Panc1 (cell line): ENCODE measurements at regions not wholly inside any gene's neighbourhood (a gene's known extent, or its start where the extent isn't known, plus 50 kb on each side); places are given as distances from the start of the nearest gene placed in this dataset.

ENCODE experiments used
- ATAC-seq: fragments of 200-7000 bp; cut with Tn5 transposase; 2 replicates; pipeline ENCODE4 v1.9.1; 2020; ENCODE audit warnings: mild to moderate bottlenecking, moderate library complexity
- BruUV-seq: library from RNA; stranded (reverse); fragments of 400-500 nt; replicated peaks from 2 replicates; lab custom pipeline; 2021; lab: Mats Ljungman, UMichigan
- CTCF ChIA-PET: fragments of 300-600 bp; sonication (Branson Sonifier 250); formaldehyde crosslinking; loops from one replicate; lab custom pipeline; 2022; ENCODE audit warnings: antibody characterized with exemption; lab: Charles Lee
- POLR2A ChIA-PET: fragments of 300-600 bp; sonication (Branson Sonifier 250); formaldehyde crosslinking; loops from one replicate; lab custom pipeline; 2022; ENCODE audit warnings: antibody characterized with exemption; lab: Charles Lee
- DNase-seq: peaks from one replicate; pipeline ENCODE4 v3.0.0-alpha.2; 2010; ENCODE audit warnings: low read depth, low spot score
- H3K27ac ChIP-seq: 2 replicates; pipeline ENCODE4 v1.5.1; 2011; ENCODE audit warnings: mild to moderate bottlenecking, low read length, inconsistent platforms
- H3K27me3 ChIP-seq: fragments of 200-500 bp; sonication (Bioruptor generic); 2 replicates; pipeline ENCODE4 v1.6.0; 2014; ENCODE audit warnings: low read length, inconsistent platforms; ENCODE audit not compliant: control insufficient read depth, insufficient read depth
- H3K36me3 ChIP-seq: fragments of 200-500 bp; sonication (Bioruptor generic); 2 replicates; pipeline ENCODE4 v1.5.1; 2014; ENCODE audit warnings: inconsistent platforms, mild to moderate bottlenecking, low read length, moderate library complexity; ENCODE audit not compliant: control insufficient read depth, insufficient read depth
- H3K4me1 ChIP-seq: 2 replicates; pipeline ENCODE4 v1.5.1; 2011; ENCODE audit warnings: inconsistent platforms, mild to moderate bottlenecking, low read length, moderate library complexity; ENCODE audit not compliant: control insufficient read depth, insufficient read depth
- H3K4me3 ChIP-seq, 2 experiments: 2 replicates each; pipeline ENCODE4 v1.5.1; 2011 to 2012; ENCODE audit warnings: low read depth in 2 of 2, low read length in 2 of 2, mild to moderate bottlenecking in 2 of 2, inconsistent platforms in 1 of 2, moderate library complexity in 1 of 2
- H3K9me3 ChIP-seq: fragments of 200-500 bp; sonication (Bioruptor generic); 2 replicates; pipeline ENCODE4 v1.5.1; 2014; ENCODE audit warnings: low read depth, mild to moderate bottlenecking, inconsistent platforms, low read length, moderate library complexity; ENCODE audit not compliant: control insufficient read depth, insufficient read depth
- POLR2AphosphoS5 ChIP-seq: IDR thresholded peaks from 2 replicates; pipeline ENCODE4 v1.6.1; 2012; ENCODE audit warnings: mild to moderate bottlenecking, low read depth, low read length, moderate library complexity
- SIN3A ChIP-seq: IDR thresholded peaks from 2 replicates; pipeline ENCODE4 v1.6.1; 2012; ENCODE audit warnings: low read depth, mild to moderate bottlenecking, low read length, moderate library complexity, borderline replicate concordance; ENCODE audit not compliant: insufficient read depth
- TCF7L2 ChIP-seq: IDR thresholded peaks from 2 replicates; pipeline ENCODE4 v1.6.1; 2011; ENCODE audit warnings: mild to moderate bottlenecking, low read depth, low read length, inconsistent platforms
- in situ Hi-C: cut with HindIII; loops from 2 replicates; pipeline ENCODE4 v1.10.0; 2016; ENCODE audit warnings: low sequenced_read_pairs, low pct_unique_long_range_greater_than_20kb
- intact Hi-C: fragments of 100-400 bp; cut with micrococcal nuclease; formaldehyde crosslinking; loops from one replicate; pipeline ENCODE4 v1.10.0; 2022; ENCODE audit not compliant: unreplicated experiment
- TF ChIP-seq, protein P1 (sequence below), 2 experiments: IDR thresholded peaks; 2 replicates each; pipeline ENCODE4 v1.6.1; 2011 to 2012; ENCODE audit warnings: low read depth in 2 of 2, control low read depth in 1 of 2, low read length in 1 of 2, mild to moderate bottlenecking in 1 of 2, moderate library complexity in 1 of 2; ENCODE audit not compliant: insufficient read depth in 1 of 2
- TF ChIP-seq, protein P2 (sequence below): fragments of 450-650 bp; IDR thresholded peaks from 2 replicates; pipeline ENCODE4 v1.5.1; 2017; ENCODE audit warnings: mild to moderate bottlenecking

DNA sequence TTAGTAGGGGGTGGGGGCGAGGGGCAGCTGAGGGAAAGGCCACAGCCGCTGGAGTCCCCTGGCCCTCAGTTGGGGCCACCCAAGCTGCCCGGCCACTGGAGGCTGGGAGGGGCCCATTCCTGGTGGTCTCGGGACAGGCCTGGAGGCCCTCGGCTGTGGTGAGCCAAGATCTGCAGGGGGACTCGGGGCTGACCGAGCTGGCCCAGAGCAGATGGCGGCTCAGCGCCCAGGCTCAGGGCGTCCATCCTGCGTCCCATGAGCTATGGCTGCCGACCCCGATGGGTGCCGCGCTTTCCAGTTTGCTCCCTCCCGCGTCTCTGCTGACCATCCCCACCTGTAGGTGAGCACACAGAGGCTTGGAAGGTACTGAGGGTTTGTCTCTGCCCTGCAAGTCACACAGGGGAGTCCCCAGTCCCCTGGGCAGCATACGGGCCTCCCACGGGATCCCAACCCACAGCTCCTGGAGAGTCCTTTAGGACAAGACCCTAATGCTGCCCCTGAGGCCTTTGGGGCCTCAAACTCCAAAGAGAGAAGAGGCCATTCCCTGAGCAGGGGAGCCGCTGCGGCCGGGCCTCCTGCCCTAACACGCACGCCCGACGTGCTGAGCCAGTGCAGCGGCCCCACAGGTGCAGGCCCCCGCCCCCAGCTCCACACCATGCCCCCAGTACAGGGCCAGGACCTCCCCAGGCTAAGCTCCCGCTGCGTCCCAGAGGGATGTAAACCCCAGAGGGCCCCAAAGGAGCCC is 107.2 kb downstream of the MICALL2 start:
- BruUV-seq, result no TSS peak
- Histone ChIP-seq H3K9me3 (no peaks in the 10 kb centered on the region), H3K36me3 (no peaks in the 10 kb centered on the region), H3K4me3 (no peak overlapping the region), H3K4me1 (no peaks in the 10 kb centered on the region), H3K27me3 (no peaks in the 10 kb centered on the region), H3K27ac (no peak overlapping the region)
- DNase-seq (no peak), ATAC-seq (no peak)
- POLR2A ChIA-PET, result no interaction called here
- in situ Hi-C loops (no loop called here), intact Hi-C loops (no loop called here)
- CTCF ChIA-PET, result interaction anchor here (0.7 kb wide), 1 partner anchor 50 kb away, joined by 4 read pairs; no protein-coding TSS in a partner anchor
- TF ChIP-seq, protein P1, sequence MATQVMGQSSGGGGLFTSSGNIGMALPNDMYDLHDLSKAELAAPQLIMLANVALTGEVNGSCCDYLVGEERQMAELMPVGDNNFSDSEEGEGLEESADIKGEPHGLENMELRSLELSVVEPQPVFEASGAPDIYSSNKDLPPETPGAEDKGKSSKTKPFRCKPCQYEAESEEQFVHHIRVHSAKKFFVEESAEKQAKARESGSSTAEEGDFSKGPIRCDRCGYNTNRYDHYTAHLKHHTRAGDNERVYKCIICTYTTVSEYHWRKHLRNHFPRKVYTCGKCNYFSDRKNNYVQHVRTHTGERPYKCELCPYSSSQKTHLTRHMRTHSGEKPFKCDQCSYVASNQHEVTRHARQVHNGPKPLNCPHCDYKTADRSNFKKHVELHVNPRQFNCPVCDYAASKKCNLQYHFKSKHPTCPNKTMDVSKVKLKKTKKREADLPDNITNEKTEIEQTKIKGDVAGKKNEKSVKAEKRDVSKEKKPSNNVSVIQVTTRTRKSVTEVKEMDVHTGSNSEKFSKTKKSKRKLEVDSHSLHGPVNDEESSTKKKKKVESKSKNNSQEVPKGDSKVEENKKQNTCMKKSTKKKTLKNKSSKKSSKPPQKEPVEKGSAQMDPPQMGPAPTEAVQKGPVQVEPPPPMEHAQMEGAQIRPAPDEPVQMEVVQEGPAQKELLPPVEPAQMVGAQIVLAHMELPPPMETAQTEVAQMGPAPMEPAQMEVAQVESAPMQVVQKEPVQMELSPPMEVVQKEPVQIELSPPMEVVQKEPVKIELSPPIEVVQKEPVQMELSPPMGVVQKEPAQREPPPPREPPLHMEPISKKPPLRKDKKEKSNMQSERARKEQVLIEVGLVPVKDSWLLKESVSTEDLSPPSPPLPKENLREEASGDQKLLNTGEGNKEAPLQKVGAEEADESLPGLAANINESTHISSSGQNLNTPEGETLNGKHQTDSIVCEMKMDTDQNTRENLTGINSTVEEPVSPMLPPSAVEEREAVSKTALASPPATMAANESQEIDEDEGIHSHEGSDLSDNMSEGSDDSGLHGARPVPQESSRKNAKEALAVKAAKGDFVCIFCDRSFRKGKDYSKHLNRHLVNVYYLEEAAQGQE (IDR thresholded peaks at IDR 0.05; ENCODE audit: insufficient read depth in 1 of 2, low read depth in 2 of 2, low read length in 1 of 2), result no peak
- TF ChIP-seq TCF7L2 (no peak), SIN3A (no peak), POLR2AphosphoS5 (no peak)
- TF ChIP-seq, protein P2, sequence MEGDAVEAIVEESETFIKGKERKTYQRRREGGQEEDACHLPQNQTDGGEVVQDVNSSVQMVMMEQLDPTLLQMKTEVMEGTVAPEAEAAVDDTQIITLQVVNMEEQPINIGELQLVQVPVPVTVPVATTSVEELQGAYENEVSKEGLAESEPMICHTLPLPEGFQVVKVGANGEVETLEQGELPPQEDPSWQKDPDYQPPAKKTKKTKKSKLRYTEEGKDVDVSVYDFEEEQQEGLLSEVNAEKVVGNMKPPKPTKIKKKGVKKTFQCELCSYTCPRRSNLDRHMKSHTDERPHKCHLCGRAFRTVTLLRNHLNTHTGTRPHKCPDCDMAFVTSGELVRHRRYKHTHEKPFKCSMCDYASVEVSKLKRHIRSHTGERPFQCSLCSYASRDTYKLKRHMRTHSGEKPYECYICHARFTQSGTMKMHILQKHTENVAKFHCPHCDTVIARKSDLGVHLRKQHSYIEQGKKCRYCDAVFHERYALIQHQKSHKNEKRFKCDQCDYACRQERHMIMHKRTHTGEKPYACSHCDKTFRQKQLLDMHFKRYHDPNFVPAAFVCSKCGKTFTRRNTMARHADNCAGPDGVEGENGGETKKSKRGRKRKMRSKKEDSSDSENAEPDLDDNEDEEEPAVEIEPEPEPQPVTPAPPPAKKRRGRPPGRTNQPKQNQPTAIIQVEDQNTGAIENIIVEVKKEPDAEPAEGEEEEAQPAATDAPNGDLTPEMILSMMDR, result no peak

DNA sequence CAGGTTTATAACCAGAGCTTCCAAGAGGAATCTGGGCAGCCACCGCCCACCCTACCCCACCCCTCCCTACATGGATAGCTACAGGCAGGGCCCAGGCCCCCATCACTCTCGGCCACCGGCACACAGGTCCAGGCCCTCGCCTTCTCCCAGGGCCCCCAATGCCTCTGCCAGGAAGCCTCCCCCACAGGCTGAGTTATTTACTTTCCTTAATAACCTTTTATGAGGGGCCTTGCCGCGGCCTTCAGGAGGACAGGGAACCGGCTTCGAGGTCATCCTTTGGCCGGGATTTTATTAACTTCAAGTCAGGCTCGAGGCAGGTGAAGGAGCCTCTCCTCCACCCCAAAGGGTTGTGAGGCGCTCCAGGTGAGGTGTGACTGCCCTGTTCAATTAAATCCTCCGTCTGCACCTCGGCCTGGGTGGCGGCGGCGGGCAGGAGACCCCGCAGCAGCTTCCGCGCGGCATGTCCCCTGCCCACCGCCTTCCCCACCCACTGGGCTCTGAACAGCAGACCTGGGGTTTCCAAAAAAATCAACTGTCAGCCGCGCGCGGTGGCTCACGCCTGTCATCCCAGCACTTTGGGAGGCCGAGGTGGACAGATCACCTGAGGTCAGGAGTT is 106.5 kb downstream of the MICALL2 start:
- ChIA-PET CTCF (interaction anchor here (0.7 kb wide), 1 partner anchor 50 kb away, joined by 4 read pairs; no protein-coding TSS in a partner anchor), POLR2A (interaction anchor here (0.6 kb wide), 1 partner anchor 155 kb away, joined by 4 read pairs; no protein-coding TSS in a partner anchor)
- BruUV-seq, result no TSS peak
- no peak for ATAC-seq
- TF ChIP-seq, protein P2, result no peak
- TF ChIP-seq POLR2AphosphoS5, result no peak
- no peak for TF ChIP-seq SIN3A
- TF ChIP-seq, protein P1 (IDR thresholded peaks at IDR 0.05; ENCODE audit: insufficient read depth in 1 of 2, low read depth in 2 of 2, low read length in 1 of 2), result no peak
- TF ChIP-seq TCF7L2, result no peak
- Histone ChIP-seq H3K4me1 (no peaks in the 10 kb centered on the region), H3K36me3 (no peaks in the 10 kb centered on the region), H3K4me3 (no peak overlapping the region), H3K27me3 (no peaks in the 10 kb centered on the region), H3K9me3 (no peaks in the 10 kb centered on the region), H3K27ac (no peak overlapping the region)
- intact Hi-C loops (no loop called here), in situ Hi-C loops (no loop called here)
- no peak for DNase-seq
